ENCODE measurements at regions not wholly inside any gene's neighbourhood (a gene's known extent, or its start where the extent isn't known, plus 50 kb on each side); places are given as distances from the start of the nearest gene placed in this dataset.

DNA sequence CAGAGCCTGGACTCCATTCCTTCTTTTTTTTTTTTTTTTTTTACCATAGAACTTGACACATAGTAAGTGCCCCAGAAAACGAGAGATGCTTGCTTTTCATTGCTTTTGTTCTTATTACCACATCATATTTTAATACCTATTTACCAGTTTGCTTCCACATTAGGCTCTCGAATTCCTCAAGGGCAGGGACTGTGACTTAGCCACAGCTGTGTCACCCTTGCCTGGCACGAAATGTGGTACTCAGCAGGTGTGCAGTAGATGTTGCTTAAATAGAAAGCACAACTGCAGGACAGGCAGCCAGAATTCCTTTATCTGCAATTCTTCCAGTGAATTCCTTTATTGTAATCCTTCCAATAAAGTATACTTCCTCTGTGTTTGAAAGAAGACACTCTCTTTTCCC lies 393.0 kb downstream of the HAPSTR1 start:
- DNase-seq: no peak

DNA sequence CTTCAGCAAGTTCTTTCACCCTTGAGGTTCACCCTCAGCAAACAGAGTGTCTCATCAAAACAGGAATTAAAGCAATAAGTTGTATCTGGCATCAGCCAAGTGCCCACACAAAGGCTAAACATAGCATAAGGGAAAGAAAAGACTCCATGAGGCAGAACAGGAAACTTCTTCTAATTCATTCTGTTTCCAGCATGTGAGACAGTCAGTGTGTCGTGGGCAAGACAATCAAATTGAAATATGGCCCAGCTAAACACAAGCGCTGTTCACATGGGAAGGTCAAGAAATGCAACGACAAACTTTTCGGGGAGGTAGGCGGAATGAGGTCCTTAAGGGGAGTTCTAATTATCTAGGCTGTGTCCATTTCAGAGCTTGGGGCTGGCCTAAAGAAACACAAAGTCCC lies 393.4 kb downstream of the HAPSTR1 start:
- no peak for DNase-seq

DNA sequence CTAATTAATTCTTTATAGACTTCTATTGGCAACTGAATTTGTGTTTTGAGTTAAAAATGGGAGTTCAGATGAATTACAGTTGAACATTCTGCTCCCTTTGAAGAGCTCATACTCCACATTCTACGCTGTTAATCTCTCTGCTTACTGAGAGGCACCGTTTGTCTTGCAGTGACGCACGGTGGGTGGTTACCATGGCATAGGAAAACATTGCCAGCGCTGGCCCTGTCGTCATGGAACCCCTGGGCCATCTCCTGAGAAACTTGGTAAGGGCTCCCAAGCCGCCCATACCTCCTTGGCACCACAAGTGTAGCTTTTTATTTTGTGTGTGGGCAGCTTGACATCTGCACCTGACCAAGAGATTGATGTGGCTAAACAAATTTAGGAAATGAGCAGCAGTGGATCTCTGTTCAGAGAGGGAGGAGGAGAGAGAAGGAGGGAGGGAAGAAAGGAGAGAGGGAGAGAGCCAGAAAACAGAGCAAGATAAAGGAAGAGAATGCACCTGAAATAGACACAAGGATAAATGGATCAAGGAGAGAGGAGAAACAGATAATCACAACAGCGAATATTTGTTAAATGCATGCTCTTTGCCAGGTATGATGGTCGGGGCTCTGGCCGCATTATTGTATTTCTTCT lies 398.5 kb downstream of the HAPSTR1 start:
- DNase-seq: no peak

DNA sequence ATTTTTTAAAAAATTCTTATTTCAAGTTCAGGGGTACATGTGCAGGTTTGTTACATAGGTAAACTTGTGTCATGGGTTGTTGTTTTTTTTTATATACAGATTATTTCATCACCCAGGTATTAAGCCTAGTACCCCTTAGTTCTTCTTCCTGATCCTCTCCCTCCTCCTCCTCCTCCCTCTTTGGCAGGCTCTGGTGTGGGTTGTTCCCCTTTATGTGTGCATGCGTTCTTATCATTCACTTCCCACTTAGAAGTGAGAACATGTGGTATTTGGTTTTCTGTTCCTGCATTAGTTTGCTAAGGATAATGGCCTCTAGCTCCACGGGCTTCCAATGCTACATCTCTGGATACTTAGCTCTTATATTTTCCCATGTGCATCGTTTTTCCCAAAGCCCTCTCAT lies 404.4 kb downstream of the HAPSTR1 start:
- DNase-seq: no peak

DNA sequence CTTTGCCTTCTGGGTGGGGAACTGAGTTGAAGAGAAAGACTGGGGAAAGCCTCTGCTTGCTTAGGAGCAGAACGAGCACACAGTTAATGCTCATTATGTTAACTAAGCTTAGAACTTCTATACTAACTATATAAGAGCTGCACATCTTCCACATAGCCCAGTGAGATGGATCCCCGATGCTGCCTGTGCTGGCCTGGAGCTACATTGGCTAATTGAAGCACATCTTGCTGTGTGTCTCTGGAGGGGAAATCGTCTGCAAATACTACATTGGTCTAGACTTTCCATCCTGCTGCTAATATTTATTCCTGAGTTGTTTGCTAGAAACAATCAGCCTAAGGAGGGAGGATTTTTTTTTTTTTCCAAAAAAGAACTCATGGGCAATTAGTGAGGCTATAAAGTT lies 406.3 kb downstream of the HAPSTR1 start:
- DNase-seq: no peak

DNA sequence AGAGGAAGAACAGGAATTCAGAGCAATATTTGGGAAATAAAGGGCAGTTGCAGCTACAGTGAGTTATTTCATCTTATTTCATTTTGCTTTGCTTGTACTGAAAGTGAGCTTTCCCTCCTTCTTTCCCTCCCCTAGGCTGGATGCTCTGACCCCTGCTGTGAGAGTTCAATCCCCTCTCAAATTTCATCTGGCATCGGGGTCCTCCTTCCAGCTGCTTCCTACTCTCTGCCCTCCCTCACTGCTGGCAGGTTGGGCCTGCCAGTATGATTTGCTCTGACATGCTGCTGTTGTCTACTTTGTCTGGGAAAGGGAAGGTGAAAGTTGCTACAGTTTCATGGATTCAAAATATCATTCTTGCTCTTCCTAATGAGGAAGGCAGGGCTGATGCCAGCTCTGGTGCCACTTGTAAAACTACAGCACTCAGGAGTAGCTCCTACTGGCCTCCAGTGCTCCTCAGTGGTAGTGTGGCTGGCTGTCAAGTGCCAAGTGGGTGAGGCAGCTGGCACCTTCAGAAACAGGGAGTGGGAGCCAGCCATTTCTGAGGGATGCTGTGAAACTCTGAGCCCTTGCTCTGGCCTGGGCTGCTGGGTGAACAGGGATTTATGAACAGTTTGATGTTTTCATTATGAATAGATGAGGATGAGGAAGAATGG lies 408.6 kb downstream of the HAPSTR1 start:
- DNase-seq: no peak

DNA sequence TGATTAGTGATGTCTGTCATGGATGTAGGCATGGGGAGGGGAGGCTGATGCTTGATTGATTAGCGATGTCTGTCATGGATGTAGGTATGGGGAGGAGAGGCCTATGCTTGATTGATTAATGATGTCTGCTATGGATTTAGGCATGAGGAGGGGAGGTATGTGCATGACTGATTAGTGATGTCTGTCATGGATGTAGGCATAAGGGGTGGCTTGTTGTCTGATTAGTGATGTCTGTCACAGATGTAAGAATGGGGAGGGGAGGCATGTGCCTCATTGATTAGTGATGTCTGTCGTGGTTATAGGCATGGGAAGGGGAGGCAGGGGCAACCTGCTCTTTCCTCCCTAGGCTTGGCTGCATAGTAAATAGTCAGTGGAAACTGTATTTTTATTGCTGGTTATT lies 409.4 kb downstream of the HAPSTR1 start:
- DNase-seq: no peak

DNA sequence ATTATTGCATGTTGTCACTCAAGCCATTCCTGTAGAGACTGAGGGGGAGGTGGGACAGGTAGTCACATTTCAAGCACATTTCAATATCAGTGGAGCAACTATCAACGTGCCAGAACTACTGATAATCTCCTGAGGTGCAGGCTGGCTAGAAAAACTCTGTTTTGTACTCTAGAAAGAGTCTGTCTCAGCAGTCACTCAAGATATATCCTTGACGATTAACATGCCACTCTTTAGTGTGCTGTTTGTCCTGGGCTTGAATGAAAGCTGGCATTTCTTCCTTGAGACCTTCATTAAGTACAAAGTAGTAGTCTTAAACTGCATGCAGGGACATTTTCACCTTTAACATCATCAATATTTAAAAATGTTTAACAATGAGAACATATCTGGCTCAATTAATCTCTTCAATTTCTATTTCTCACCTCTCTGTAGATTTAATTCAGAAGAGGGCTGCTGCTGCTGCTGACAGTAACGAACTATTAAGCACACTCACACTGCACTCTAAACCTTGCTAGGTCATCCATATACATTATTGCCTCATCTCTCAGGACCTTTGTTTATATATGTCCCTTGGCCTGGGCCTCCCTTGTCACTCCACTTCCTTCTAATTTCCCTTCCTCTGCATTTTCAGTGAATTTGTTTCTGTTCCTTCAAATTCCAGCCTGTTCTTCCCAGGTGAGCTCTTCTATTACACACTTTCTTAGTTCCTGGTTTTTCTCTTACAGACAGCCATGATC lies 412.0 kb downstream of the HAPSTR1 start:
- no peak for DNase-seq

DNA sequence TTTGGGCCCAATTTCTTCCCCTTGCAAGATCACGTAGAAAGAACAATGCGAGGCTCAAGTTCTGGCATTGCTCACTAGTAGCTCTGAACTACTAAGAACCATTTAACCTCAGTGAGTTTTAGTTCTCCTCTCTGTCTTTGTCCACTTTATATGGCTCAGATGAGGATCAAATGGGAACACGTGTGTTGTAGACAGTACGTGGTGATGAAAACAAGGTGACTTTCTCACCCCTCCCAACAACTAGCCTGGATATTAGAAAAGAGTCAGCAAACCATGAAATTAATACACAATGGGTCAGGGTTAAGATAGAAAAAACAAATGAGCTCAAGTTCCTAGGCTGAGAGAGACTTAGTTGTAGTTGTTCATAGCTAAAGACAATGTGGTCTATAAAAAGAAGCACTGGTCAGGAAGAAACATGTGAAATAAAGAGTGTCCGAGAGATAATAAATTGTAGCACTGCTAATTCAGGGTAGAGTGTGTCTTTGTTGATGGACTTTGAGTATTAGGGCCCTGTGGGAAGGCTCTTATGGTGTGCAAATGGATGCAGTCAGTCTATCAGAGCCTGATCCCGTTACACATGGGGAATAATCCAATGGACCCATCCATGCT lies 417.0 kb downstream of the HAPSTR1 start:
- DNase-seq: no peak

DNA sequence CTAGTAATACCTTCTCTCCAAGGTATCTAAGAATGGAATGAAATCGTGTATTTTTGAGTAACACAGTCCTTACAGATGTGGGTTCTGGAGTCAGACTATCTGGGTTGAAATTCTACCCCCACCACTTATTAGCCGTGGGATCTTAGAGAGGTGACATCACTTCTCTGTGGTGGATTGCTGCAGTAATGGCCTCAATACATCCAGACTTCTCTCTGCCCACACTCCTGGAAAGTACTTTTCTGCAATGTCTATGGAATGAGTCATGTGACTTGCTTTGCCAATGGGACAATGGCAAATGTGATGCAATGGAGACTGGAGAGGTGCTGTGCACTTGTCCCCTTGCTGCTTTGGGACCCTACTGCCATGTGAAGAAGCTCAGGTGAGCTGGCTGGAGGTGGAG lies 418.2 kb downstream of the HAPSTR1 start:
- DNase-seq: no peak

DNA sequence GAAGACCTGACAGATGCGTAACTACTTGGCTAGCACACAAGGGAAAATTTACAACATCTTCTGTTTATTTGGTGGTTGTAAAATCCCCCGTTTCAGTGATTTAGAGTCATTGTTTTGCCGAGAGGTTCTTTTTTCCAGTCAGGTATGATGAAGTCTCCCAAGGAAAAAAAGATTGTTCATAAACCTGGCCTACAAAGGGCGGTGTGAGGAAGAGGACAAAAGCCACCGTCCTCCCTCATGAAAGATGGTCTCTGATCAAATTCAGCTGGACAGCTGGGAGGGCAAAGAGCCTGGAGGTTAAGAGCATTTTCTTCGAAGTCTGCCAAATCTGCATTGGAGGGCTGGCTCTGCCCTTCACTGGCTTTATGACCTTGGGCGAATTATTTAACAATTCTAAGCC lies 419.9 kb downstream of the HAPSTR1 start:
- no peak for DNase-seq

DNA sequence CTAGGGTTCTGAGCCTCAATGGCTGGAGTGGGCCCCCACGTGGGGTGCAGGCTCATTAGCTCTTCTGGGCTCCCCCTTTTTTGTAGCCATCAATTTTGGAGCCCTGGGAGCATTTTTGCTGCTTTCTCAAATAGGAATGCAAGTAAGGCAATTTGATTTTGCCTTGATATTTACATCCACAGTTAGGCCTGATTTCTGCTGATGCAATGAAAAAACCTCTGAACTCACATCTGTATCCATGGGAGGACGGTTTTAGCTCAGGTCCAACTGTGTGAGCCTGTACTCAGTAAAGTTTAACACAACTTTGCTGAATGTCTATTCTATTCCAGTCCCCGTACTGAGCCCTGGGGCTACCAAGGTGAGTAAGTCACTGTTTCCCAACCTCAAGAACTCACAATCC lies 425.0 kb downstream of the HAPSTR1 start:
- no peak for DNase-seq

DNA sequence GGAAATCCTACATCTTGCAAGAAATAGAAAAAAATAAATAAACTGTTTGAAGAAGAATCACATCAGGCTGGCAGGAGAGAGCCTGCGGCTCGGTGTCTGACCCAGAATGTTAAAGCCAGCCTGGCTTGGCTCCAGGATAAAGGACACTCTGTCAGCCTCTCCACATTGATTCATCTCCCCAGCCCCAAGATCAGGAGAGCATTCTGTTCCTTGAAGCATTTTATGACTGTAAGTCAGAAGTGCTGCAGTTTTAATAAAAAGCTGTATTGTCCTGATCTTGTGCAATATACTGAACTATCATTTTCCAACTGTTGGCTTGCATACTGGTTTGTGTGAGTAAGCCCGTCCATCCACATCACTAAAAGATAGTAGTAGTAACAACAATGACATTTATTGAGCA lies 426.6 kb downstream of the HAPSTR1 start:
- DNase-seq: no peak

DNA sequence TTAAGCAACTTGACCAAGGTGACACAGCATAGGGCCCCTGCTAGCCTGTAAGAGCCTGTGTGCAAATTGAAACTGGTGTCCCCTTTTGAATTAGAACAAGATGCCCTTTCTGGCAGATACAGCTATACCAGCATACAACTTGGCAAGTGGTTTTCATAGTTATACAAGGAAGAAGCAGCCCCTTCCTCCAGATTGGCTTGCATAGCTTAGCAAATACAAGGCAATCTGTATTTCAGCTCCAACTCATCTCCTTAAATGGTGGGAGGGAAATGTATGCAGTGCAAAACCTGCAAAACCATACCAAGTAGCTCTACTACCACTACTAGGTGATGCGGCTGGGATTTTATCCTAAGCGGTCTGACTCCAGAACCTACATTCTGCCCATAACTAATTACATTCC lies 427.1 kb downstream of the HAPSTR1 start:
- DNase-seq: no peak

DNA sequence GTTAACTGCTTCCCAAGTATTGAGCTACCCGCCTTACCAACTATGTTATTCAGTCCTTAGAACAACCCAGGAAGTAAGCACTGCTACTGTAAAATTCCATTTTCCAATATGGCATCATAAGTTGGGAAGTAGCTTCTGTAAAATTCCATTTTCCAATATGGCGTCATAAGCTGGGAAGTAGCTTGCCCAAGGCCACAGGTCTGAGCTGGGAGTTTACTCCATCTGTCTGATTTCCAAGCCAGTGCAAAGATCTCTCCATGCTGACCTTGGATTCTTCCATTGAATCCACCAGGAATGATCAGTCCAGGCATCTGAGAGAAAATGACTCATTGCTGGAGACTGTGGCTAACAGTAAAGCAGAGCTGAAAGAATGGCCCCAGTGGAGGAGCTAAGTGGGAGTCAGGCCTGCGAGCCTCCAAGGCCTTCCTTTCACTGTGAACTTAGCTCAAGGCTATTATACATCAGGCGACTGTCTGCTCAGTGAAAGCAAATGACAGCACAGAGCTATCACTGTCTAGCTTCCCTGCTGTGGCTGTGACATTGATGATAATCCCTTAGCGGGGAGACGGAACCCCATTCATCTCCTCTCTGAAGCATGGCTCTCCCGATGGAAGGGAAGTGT lies 430.4 kb downstream of the HAPSTR1 start:
- DNase-seq: no peak

DNA sequence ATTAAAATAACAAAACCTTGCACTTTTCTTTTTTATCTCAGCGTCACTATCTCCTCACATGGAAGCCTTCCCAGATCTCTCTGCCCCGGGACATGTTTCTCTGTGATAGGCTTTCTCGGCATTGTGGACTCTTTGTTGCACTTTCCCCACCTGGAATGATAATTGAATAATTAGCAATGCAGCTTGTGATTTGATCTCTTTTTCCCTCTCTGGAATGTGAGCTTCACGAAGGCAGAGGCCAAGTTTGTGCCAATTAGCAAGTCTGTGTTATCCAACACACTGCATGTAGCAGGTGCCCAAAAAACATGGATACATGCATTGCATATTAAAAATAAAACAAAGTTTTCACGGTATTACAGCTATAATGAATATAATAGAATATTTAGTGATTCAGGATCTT lies 431.2 kb downstream of the HAPSTR1 start:
- no peak for DNase-seq

DNA sequence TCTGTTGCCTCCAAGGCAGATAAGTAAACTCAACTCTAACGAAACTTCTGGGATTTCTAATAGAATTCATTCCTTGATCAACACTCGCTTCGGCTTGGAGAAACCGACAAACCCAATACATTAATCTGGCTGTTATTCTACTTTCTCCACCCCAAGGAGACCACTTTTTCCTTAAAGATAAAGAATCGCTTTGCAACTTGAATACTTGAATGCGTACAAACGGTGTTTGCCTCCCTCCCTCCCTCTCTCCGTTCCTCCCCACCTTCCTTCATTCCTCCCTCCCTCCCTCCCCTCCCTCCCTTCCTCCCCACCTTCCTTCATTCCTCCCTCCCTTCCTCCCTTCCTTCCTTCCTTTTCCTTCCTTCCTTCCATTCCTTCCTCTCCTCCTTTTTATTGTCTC lies 432.6 kb downstream of the HAPSTR1 start:
- DNase-seq: no peak

DNA sequence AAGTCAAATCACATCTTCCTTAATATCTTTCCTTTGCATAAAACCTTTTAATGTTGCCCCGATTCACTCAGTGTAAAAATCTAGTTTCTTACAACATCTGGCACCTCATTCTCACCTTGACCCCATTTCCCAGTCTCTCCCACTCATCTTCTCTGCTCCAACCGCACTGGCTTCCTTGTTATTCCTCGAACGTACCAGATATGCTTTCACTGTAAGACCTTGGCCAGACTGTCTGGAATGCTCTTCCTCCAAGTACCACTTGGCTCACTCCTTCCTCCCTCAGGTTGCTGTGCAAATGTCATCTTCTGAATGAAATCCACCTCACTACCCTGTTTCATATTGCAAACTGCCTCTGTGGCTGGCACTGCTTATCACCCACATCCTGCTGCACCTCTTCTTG lies 433.6 kb downstream of the HAPSTR1 start:
- DNase-seq: no peak

DNA sequence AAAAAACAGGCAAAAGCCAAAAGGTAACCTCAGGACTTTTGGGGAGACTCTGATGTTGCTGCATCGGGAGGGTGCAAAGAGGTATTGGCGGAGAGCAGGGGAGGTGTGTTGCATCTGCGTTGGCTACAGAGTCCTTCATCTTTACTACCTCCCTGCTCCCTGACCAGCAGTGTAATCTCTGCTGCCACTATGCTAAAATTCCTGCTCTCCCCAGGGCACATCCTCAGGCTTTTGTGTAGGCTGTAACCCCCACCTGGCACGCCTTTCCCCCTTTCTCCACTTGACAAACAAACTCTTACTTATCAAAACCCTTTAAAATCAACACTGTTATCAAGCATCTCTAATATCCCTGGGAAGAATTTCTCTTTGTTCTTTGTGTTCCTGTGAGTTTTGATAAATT lies 435.3 kb downstream of the HAPSTR1 start:
- DNase-seq: no peak

DNA sequence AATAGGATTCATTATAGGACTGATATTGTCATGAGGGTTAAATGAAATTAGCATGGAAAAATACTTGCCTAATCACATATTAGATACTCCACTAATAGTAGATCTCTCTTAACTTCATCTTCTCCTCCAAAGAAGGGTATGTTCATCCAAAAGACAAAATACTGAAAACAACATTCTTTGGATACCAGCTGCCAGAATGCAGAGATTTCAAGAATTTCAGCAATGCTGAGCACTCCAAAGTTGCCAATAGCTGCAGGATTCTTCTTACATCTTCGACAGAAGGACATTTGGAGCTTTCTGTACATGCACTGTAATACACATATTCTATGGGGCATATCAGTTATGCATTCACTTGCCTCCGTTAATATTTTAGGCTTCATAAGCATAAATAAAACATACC lies 436.5 kb downstream of the HAPSTR1 start:
- DNase-seq: no peak

DNA sequence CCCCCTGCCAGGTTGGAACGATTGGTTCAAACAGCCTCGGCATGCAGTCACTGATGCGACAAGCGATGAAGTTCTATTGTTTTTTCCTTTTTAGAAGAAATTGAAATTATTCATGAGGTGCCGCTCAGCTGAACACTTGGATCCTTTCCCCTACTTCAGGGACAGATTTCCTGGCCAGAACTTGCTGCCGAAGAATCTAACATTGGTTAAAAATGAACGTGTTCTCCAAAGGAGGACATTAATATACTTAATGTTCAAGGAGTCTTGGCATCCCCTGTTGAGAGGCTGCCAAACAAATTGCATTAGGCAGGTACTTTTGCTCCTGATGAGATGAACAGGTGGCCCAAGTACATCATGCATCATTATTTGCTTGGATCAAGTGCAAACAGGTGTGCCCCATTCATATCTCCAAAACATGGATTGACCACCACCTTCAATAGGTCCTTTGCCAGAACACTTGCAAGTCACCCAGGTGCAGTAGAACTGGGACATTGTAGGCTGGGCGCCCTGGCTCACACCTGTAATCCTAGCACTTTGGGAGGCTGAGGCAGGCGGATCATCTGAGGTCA lies 437.2 kb downstream of the HAPSTR1 start:
- no peak for DNase-seq

DNA sequence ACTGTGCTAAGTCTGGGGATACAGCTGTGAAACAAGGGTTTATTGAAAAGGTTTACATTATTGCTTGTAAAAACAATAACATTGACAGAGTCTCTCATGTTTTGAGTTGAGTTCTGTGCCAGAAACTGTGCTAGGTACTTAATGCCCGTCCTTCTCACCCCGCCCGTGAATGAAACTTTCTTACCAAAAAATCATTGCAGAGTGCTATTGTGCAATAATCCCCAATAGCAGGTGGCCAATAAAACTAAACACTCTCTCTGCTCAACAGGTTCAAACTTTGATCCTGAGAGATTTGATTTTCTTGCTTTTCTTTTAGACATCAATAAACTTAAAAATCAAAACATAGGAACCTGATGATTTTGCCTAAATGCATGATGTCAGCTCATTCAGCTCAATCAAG lies 441.6 kb downstream of the HAPSTR1 start:
- DNase-seq: no peak

DNA sequence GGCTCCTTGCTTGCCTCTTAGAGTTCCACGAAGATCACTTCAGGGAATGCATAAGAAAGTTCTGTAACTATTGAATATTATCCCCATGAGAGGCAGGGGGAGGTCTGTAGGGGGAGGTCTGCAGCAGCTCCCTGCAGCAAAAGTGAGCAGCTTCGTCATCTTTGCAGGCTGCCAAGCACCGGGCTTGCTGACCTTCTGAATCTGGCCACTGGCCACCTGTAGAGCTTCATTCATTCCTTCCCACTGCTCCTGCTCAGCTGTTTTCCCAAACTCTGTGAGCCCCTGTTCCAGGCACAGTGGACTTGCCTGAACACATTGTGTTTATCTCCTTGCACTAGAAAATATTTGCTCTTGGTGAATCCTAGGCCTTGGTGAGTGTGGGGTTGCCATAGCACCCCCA lies 443.3 kb downstream of the HAPSTR1 start:
- DNase-seq: no peak
